ENCODE measurements at regions not wholly inside any gene's neighbourhood (a gene's known extent, or its start where the extent isn't known, plus 50 kb on each side); places are given as distances from the start of the nearest gene placed in this dataset.
"Not testable (repeated sequence)": the region's sequence is repeated elsewhere in the genome, so short reads cannot be mapped to it uniquely, and the experiment has no call there.

GRCh38 chr2:167855211-167855610 is 392.2 kb downstream of the STK39 start:
- no peak for DNase-seq
- no peaks in the 10 kb centered on the region for H3K27me3 ChIP-seq
- no peaks in the 10 kb centered on the region for H3K9me3 ChIP-seq
- no peak overlapping the region for H3K4me3 ChIP-seq
- H3K36me3 ChIP-seq: no peaks in the 10 kb centered on the region

DNA sequence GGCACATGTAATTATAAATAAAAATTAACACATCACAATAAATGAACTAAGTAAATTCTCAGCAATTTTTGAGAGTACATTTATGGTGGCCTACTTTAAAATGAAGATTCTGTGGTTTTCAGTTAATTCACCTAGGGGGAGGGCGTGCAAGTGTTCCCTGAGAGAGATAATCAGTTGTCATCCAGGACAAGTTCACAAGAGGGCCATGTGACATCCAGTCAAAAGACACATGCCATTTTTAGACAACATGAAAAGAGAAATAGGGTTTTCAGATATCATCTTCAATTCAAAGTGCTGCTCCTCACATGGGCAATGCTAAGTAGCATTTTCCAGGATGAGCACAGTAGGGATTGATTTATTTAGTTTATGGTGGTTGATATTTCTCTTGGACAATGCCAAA is 393.7 kb downstream of the STK39 start:
- H3K4me3 ChIP-seq: no peak overlapping the region

GRCh38 chr2:167851876-167852275 is 395.5 kb downstream of the STK39 start:
- H3K4me3 ChIP-seq: no peak overlapping the region
- no peaks in the 10 kb centered on the region for H3K27me3 ChIP-seq
- no peaks in the 10 kb centered on the region for H3K9me3 ChIP-seq
- DNase-seq: no peak
- H3K36me3 ChIP-seq: no peaks in the 10 kb centered on the region

More for the DNA sequence above, 393.7 kb downstream of the STK39 start:
- no peak for DNase-seq
- no peaks in the 10 kb centered on the region for H3K27me3 ChIP-seq
- H3K36me3 ChIP-seq: no peaks in the 10 kb centered on the region
- H3K9me3 ChIP-seq: no peaks in the 10 kb centered on the region

- no peak for DNase-seq
- Histone ChIP-seq H3K27me3 (no peaks in the 10 kb centered on the region), H3K9me3 (no peaks in the 10 kb centered on the region), H3K4me3 (no peak overlapping the region), H3K36me3 (no peaks in the 10 kb centered on the region)
These were observed 396.0 kb downstream of the STK39 start for GRCh38 chr2:167851323-167851860.

DNA sequence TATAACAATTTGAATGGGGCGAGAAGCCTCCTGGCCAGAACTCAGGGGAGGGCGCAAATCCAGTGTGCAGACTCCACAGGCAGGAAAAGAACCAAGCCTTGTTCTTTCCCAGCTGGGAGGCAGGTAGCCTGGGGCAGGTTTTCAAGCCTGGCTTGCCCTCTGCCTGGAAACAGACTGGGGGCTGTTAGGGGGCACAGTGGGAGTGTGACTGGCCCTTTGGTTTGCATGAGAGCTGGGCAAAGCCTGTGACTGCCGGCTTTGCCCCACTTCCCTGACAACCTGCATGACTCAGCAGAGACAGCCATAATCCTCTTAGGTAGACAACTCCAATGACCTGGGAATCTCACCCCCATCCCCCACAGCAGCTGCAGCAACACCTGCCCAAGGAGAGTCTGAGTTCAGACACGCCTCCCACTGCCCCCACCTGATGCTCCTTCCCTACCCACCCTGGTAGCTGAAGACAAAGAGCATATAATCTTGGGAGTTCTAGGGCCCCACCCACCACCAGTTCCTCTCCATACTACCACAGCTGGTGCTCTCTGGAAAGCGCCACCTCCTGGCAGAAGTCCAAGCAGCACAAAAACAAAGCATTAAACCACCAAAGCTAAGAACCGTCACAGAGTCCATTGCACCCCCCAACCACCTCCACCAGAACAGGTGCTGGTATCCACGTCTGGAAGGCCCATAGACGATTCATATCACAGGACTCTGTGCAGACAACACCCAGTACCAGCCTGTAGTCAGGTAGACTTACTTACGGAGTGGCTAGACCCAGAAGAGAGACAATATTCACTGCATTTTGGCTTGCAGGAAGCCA is 402.5 kb downstream of the STK39 start:
- Histone ChIP-seq H3K4me3 (no peak overlapping the region), H3K9me3 (no peaks in the 10 kb centered on the region), H3K27me3 (no peaks in the 10 kb centered on the region), H3K36me3 (no peaks in the 10 kb centered on the region)
- peak; percentile 0 for DNase-seq

- no peaks in the 10 kb centered on the region for H3K36me3 ChIP-seq
- no peaks in the 10 kb centered on the region for H3K9me3 ChIP-seq
- no peak for DNase-seq
- H3K4me3 ChIP-seq: no peak overlapping the region
- no peaks in the 10 kb centered on the region for H3K27me3 ChIP-seq
These were observed 403.7 kb downstream of the STK39 start for GRCh38 chr2:167843657-167844056.

DNA sequence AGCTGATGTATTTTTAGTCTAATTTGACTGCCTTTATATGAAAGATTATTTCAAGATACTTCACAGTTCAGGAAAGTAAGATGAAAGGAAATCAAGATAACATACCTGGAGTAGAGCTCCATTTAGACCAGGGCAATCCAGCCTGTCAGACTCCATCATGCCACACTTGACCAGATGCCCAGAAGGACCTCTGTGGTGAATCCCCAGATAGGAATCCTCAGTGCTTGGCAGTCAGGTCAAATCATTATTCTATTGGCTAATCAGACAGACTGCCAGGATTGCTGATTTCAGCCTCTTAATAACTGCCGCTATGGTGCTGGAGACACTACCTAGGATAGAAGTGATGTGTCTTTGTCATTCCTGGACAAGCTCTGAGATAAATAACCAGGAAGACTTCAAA is 404.2 kb downstream of the STK39 start:
- Histone ChIP-seq H3K9me3 (no peaks in the 10 kb centered on the region), H3K4me3 (no peak overlapping the region), H3K36me3 (no peaks in the 10 kb centered on the region), H3K27me3 (no peaks in the 10 kb centered on the region)
- no peak for DNase-seq

- no peak for DNase-seq
- H3K4me3 ChIP-seq: no peak overlapping the region
These were observed 405.3 kb downstream of the STK39 start for GRCh38 chr2:167842047-167842446.

GRCh38 chr2:167835290-167835689 is 412.1 kb downstream of the STK39 start:
- not testable (repeated sequence) for H3K36me3 ChIP-seq, H3K27me3 ChIP-seq, H3K4me3 ChIP-seq, DNase-seq, H3K9me3 ChIP-seq

More at GRCh38 chr2:167842047-167842446, 405.3 kb downstream of the STK39 start:
- H3K27me3 ChIP-seq: no peaks in the 10 kb centered on the region
- no peaks in the 10 kb centered on the region for H3K36me3 ChIP-seq
- no peaks in the 10 kb centered on the region for H3K9me3 ChIP-seq

DNA sequence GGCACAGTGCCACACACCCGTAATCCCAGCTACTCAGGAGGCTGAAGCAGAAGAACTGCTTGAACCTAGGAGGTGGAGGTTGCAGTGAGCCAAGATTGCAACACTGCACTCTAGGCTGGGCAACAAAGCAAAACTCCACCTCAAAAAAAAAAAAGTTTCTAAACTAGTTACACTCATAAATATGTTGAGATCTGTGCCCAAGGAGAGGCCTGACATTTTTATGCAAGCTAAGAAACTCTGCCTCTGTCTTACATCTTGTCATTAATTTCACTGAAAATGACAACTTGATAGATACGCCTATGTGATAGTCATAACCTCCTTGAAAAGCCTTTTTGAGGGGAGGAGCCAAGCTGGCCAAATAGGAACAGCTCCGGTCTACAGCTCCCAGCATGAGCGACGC is 412.7 kb downstream of the STK39 start:
- Histone ChIP-seq H3K27me3 (no peaks in the 10 kb centered on the region), H3K36me3 (no peaks in the 10 kb centered on the region), H3K4me3 (no peak overlapping the region), H3K9me3 (no peaks in the 10 kb centered on the region)
- DNase-seq: no peak

DNA sequence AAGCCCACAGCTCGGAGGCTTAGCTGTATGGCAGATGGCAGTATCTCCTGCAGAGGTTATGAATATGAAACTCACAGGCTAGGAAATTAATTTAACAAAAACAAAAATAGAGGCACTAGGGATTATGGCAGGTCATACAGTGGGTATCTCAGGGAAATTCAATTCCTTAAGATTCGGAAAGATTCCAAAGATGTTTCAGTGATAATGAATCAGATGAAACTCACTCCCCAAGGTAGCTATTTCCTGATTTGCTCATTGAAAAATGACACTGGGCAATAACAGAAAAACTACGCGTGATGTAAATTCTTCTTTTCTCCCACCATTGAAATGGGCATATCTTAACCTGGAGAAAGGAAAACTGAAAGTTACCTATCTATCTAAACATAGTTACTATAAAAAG is 414.1 kb downstream of the STK39 start:
- Histone ChIP-seq H3K9me3 (no peaks in the 10 kb centered on the region), H3K4me3 (no peak overlapping the region), H3K27me3 (no peaks in the 10 kb centered on the region), H3K36me3 (no peaks in the 10 kb centered on the region)
- DNase-seq: no peak

GRCh38 chr2:167832868-167833287 is 414.5 kb downstream of the STK39 start:
- Histone ChIP-seq H3K9me3 (no peaks in the 10 kb centered on the region), H3K27me3 (no peaks in the 10 kb centered on the region), H3K36me3 (no peaks in the 10 kb centered on the region), H3K4me3 (no peak overlapping the region)
- DNase-seq: no peak

GRCh38 chr2:167827352-167828097 is 419.9 kb downstream of the STK39 start:
- DNase-seq: no peak
- Histone ChIP-seq H3K27me3 (no peaks in the 10 kb centered on the region), H3K36me3 (no peaks in the 10 kb centered on the region), H3K4me3 (no peak overlapping the region), H3K9me3 (no peaks in the 10 kb centered on the region)

GRCh38 chr2:167826906-167827305 is 420.5 kb downstream of the STK39 start:
- no peaks in the 10 kb centered on the region for H3K9me3 ChIP-seq
- H3K4me3 ChIP-seq: no peak overlapping the region
- no peaks in the 10 kb centered on the region for H3K36me3 ChIP-seq
- H3K27me3 ChIP-seq: no peaks in the 10 kb centered on the region
- DNase-seq: no peak

DNA sequence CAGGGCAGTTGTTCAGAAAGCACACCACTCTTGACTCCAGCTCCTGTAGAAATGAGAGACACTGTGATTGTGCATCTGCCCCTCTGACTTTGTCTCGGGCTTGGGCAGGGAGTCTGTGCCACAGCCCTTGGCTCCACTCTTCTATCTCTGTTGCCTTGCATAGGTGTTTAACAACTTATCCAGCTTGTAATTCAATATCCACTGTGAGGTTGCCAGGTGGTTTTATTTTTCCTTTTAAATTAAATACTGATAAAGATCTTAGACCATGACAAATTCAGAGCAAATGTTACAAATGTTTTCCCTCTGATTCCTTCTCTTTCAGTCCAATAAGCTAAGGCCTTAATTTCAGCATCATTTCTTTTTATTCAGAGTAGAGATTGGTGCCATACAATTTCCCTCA is 421.7 kb downstream of the STK39 start:
- Histone ChIP-seq H3K4me3 (no peak overlapping the region), H3K36me3 (no peaks in the 10 kb centered on the region), H3K27me3 (no peaks in the 10 kb centered on the region), H3K9me3 (no peaks in the 10 kb centered on the region)
- no peak for DNase-seq

DNA sequence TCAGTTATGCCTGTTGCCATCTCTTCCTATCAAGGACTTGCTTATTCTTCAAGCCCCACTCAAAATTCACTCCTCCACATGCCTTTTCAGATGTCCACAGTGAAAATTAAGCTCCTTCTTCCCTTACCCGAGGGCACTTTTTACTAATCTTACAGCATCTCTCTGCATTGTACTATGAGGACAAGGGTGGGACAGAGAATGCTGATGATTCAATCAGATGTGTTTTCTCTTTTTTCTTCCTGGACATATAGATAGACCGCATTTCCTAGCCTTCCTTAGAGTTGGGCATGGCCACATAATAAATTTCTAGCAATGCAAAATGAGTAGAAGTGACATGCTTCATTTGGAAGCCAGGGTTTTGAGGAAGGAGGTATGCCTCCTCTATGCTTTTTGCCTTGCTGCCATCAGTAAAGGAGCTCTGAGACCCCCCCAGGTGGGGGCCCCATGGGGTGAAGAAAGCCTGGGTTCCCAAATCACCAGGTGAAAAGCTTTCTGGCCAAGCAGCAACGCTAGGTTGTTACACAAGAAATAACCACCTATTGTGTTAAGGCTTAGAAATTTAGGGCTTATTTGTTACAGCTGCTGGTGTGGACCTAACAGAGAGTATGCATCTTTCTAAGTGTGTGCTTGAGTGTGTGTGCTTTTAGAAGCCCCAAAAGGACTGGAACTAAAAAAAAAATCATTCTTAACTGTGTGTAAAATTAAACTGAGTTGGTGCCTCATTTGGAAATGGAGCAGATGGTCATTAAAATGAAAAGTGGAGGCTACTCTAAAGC is 424.5 kb downstream of the STK39 start:
- no peaks in the 10 kb centered on the region for H3K9me3 ChIP-seq
- DNase-seq: no peak
- no peaks in the 10 kb centered on the region for H3K36me3 ChIP-seq
- H3K27me3 ChIP-seq: no peaks in the 10 kb centered on the region
- H3K4me3 ChIP-seq: no peak overlapping the region

DNA sequence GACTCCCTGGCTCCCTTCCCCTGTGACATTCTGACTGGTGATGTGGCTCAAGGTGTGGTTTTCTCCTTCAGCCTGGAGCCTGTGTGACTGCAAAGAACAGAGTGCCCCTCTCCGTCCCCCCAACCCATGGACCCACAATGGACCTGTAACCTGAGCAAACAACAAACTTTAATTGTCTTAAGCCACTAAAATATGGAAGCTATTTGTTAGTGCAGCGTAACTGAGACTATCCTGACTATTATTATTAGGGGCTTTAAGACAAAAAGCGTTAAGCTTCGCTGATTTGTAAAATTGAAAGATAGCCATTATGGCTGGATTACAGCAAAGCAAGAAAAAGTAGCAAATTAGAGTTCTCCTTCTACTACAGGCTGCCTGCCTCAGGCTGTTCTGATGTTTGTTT is 426.9 kb downstream of the STK39 start:
- H3K27me3 ChIP-seq: no peaks in the 10 kb centered on the region
- H3K9me3 ChIP-seq: no peaks in the 10 kb centered on the region
- H3K4me3 ChIP-seq: no peak overlapping the region
- no peaks in the 10 kb centered on the region for H3K36me3 ChIP-seq
- DNase-seq: no peak
